Stomach smooth muscle (tissue), 2 donors: ENCODE measurements at regions not wholly inside any gene's neighbourhood (a gene's known extent, or its start where the extent isn't known, plus 50 kb on each side); places are given as distances from the start of the nearest gene placed in this dataset.

Experiments
- H3K27ac ChIP-seq: one replicate; pipeline ENCODE4 v1.7.0; 2013; ENCODE audit warnings: mild to moderate bottlenecking, low read length, inconsistent platforms
- H3K27me3 ChIP-seq, 2 donors: one replicate each; pipeline ENCODE4 v1.7.0; 2013; ENCODE audit warnings: low read length in 2 of 2; ENCODE audit not compliant: insufficient read depth in 2 of 2, control insufficient read depth in 1 of 2
- H3K36me3 ChIP-seq, 2 donors: one replicate each; pipeline ENCODE4 v1.7.0; 2013; ENCODE audit warnings: low read length in 2 of 2; ENCODE audit not compliant: control insufficient read depth in 2 of 2, insufficient read depth in 2 of 2
- H3K4me1 ChIP-seq: one replicate; pipeline ENCODE4 v1.7.0; 2013; ENCODE audit warnings: low read length; ENCODE audit not compliant: control insufficient read depth, insufficient read depth
- H3K4me3 ChIP-seq, 2 donors: one replicate each; pipeline ENCODE4 v1.7.0; 2013; ENCODE audit warnings: low read length in 2 of 2
- H3K9ac ChIP-seq, 2 donors: one replicate each; pipeline ENCODE4 v1.7.0; 2013; ENCODE audit warnings: low read length in 2 of 2, mild to moderate bottlenecking in 1 of 2
- H3K9me3 ChIP-seq, 2 donors: one replicate each; pipeline ENCODE4 v1.7.0; 2013; ENCODE audit warnings: low read length in 2 of 2; ENCODE audit not compliant: control insufficient read depth in 2 of 2
- donor health status: healthy.
- donor health status: Pancreatic carcinoma.

DNA sequence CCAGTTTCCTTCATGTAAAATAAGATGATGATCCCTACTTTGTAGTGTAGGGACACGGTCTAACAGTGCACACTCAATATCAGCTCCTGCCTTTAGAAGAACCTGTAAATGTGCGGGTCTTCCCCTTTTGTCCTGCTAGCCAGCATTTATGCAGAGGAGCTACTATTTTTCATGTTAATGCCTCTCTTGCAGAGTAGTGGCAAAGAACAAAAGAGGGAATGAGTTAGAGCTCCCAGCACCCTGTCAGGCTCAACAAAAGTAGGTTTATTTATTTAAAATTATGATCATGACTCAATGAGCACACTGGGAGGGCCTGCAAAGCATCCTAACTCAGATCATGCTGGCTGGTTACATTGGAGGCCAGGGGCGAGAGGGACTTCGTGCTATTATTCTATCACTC, 414.5 kb upstream of the COBL start:
- Histone ChIP-seq H3K27ac (no peak overlapping the region), H3K9ac (no peak overlapping the region), H3K9me3 (no peaks in the 10 kb centered on the region), H3K36me3 (no peaks in the 10 kb centered on the region), H3K4me3 (no peak overlapping the region), H3K27me3 (no peaks in the 10 kb centered on the region), H3K4me1 (no peaks in the 10 kb centered on the region)

- no peak overlapping the region for H3K9ac ChIP-seq
- no peaks in the 10 kb centered on the region for H3K36me3 ChIP-seq
- no peak overlapping the region for H3K4me3 ChIP-seq
- no peak overlapping the region for H3K27ac ChIP-seq
- H3K9me3 ChIP-seq, result peaks cover 0 to 4% of the 10 kb centered on the region in 2 donors
- no peaks in the 10 kb centered on the region for H3K4me1 ChIP-seq
- no peaks in the 10 kb centered on the region for H3K27me3 ChIP-seq
Observed at GRCh38 chr7:51727441-51727840, 410.8 kb upstream of the COBL start.

GRCh38 chr7:51706851-51707250, 390.2 kb upstream of the COBL start:
- H3K4me1 ChIP-seq, result no peaks in the 10 kb centered on the region
- no peak overlapping the region for H3K4me3 ChIP-seq
- no peak overlapping the region for H3K27ac ChIP-seq
- no peaks in the 10 kb centered on the region for H3K27me3 ChIP-seq
- H3K9me3 ChIP-seq, result no peaks in the 10 kb centered on the region
- no peaks in the 10 kb centered on the region for H3K36me3 ChIP-seq
- H3K9ac ChIP-seq, result no peak overlapping the region

- H3K27ac ChIP-seq, result no peak overlapping the region
- no peak overlapping the region for H3K9ac ChIP-seq
- H3K27me3 ChIP-seq, result no peaks in the 10 kb centered on the region
- no peaks in the 10 kb centered on the region for H3K4me1 ChIP-seq
- H3K9me3 ChIP-seq, result no peaks in the 10 kb centered on the region
- no peaks in the 10 kb centered on the region for H3K36me3 ChIP-seq
- no peak overlapping the region for H3K4me3 ChIP-seq
Observed at GRCh38 chr7:51705701-51706100, 389.1 kb upstream of the COBL start.

GRCh38 chr7:51702673-51703072, 386.1 kb upstream of the COBL start:
- Histone ChIP-seq H3K27me3 (no peaks in the 10 kb centered on the region), H3K9me3 (no peaks in the 10 kb centered on the region), H3K36me3 (no peaks in the 10 kb centered on the region), H3K27ac (no peak overlapping the region), H3K4me1 (no peaks in the 10 kb centered on the region), H3K9ac (no peak overlapping the region), H3K4me3 (no peak overlapping the region)

DNA sequence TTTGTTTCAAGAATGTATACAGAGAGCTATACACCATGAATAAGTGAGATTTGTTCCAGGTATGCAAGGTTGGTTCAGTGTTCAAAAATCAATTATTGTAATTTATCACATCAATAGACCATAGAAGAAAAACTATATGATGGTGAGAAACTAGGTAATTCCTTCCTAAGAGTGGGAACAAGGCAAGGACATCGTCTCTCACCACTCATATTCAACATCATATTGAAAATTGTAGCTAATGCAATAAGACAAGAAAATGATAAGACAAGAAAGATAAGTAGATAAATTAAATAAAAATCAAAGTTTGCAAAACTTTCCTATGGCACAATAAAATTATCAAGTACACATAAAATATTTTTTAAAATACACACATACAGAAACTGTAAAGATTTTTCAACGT, 385.3 kb upstream of the COBL start:
- no peak overlapping the region for H3K4me3 ChIP-seq
- H3K9ac ChIP-seq, result no peak overlapping the region
- H3K27me3 ChIP-seq, result no peaks in the 10 kb centered on the region
- no peak overlapping the region for H3K27ac ChIP-seq
- H3K36me3 ChIP-seq, result no peaks in the 10 kb centered on the region
- H3K4me1 ChIP-seq, result no peaks in the 10 kb centered on the region
- no peaks in the 10 kb centered on the region for H3K9me3 ChIP-seq

DNA sequence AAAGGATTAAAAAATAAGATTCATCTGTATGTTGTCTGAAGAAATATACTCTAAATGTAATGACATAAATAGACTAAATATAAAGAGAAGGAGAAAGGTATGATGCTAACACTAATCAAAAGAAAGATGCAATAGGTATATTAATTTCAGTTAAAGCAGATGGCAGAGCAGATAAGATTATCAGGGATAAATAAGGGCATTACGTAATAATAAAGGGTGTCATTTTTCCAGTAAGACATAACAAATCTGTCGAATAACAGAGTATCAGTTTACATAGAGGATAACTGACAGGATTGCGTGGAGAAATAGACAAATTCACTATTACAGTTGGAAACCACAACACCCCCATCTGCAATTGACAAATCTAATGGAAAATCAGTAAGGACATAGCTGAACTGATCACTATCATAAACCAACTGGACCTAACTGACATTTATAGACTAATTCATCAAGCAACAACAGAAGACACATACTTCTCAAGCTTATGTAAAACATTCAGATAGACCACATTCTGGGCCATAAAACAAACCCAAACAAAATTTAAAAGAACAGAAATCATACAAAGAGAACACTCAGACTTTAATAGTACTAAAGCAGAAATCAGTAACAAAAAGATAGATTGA, 384.1 kb upstream of the COBL start:
- H3K4me1 ChIP-seq, result no peaks in the 10 kb centered on the region
- H3K9ac ChIP-seq, result no peak overlapping the region
- H3K27ac ChIP-seq, result no peak overlapping the region
- H3K9me3 ChIP-seq, result no peaks in the 10 kb centered on the region
- no peak overlapping the region for H3K4me3 ChIP-seq
- no peaks in the 10 kb centered on the region for H3K36me3 ChIP-seq
- no peaks in the 10 kb centered on the region for H3K27me3 ChIP-seq

DNA sequence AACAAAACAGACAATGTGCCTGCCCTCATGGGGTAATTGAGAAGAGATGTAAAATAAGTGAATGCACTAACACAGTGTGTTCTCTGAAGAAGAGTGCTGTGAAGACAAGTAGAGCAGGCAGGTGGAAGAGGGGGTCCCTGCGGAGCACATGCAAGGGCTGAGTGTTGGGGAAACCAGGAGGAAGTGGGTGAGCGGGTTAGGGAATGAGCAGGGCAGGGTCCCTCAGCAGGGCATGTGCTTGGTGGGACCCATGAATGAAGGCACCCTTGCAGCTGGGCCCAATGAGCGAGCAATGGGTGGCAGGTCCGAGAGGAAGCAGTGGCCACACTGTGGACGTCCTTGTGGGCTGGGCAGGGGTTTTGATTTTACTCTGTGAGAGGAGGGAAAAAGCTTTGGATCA, 376.6 kb upstream of the COBL start:
- Histone ChIP-seq H3K27me3 (no peaks in the 10 kb centered on the region), H3K36me3 (no peaks in the 10 kb centered on the region), H3K9ac (no peak overlapping the region), H3K4me3 (no peak overlapping the region), H3K9me3 (no peaks in the 10 kb centered on the region), H3K4me1 (no peaks in the 10 kb centered on the region), H3K27ac (no peak overlapping the region)

DNA sequence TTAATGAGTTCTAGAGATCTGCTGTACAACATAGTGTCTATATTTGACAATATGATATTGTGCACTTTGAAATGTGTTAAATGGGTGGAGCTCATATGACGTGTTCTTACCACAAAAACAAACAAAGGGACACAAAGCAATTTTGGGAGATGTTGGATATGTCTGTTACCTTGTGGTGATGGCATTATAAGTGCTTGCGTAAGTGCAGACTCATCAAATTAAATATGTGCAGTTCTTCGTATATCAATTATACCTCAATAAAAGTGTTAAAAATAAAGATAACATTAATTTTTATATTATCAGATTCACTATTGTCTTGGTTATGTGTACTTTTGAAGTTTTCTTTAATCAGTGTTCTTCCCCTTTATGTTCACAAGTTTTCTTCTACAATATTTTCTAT, 372.9 kb upstream of the COBL start:
- H3K27ac ChIP-seq, result no peak overlapping the region
- no peaks in the 10 kb centered on the region for H3K27me3 ChIP-seq
- no peaks in the 10 kb centered on the region for H3K4me1 ChIP-seq
- H3K9me3 ChIP-seq, result no peaks in the 10 kb centered on the region
- no peaks in the 10 kb centered on the region for H3K36me3 ChIP-seq
- H3K9ac ChIP-seq, result no peak overlapping the region
- no peak overlapping the region for H3K4me3 ChIP-seq

DNA sequence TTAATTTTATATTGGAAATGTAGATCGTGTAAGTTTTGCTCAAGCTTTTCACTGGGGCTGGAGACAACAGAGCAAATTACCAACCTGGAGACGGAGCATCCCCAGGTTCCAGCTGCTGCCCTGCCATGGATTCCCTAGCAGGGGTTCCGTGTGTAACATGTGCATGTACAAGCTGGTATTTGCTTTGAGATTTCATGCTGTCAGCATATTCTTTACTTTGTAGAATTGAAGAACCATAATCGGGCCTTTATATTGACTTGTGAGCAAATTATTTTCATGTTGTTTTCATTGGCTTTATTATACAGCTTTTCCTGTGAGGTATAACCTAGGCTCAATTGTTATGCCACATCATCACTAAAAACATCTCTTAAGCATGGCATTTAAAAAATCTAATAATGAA, 369.2 kb upstream of the COBL start:
- H3K4me3 ChIP-seq, result no peak overlapping the region
- no peaks in the 10 kb centered on the region for H3K4me1 ChIP-seq
- no peaks in the 10 kb centered on the region for H3K36me3 ChIP-seq
- H3K9ac ChIP-seq, result no peak overlapping the region
- H3K9me3 ChIP-seq, result no peaks in the 10 kb centered on the region
- no peaks in the 10 kb centered on the region for H3K27me3 ChIP-seq
- no peak overlapping the region for H3K27ac ChIP-seq

- H3K36me3 ChIP-seq, result no peaks in the 10 kb centered on the region
- no peak overlapping the region for H3K4me3 ChIP-seq
- H3K27ac ChIP-seq, result no peak overlapping the region
- no peaks in the 10 kb centered on the region for H3K4me1 ChIP-seq
- no peaks in the 10 kb centered on the region for H3K27me3 ChIP-seq
- no peaks in the 10 kb centered on the region for H3K9me3 ChIP-seq
- H3K9ac ChIP-seq, result no peak overlapping the region
Observed at GRCh38 chr7:51680594-51681399, 364.2 kb upstream of the COBL start.
